C4-2B (cell line): ENCODE measurements at regions not wholly inside any gene's neighbourhood (a gene's known extent, or its start where the extent isn't known, plus 50 kb on each side); places are given as distances from the start of the nearest gene placed in this dataset.

ENCODE experiments used
- ZFX ChIP-seq: fragments of 450-650 bp; IDR thresholded peaks from 2 replicates; pipeline ENCODE4 v1.6.1; 2017
- TF ChIP-seq, protein P1 (sequence below): fragments of 450-650 bp; conservative IDR thresholded peaks from 2 replicates; pipeline ENCODE4 v1.5.1; 2017; ENCODE audit warnings: mild to moderate bottlenecking

DNA sequence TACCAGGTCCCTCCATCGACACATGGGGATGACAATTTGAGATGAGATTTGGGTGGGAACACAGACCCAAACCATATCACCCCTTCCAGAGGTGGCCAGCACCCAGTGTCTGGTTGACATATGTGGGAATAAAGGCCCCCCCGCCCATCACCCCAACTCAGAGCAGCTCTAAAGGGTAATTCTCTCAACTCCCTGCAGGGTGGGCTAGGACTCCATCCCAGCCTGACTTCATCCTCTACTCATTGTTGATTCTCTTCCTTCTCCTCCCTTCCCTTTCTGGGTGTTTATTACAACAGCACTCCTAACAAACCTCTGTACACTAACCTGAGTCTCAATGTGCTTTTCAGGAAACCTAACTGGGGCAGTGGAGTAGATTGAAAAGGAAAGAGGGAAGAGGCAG is 339.9 kb downstream of the ACTL7B start:
- TF ChIP-seq, protein P1, sequence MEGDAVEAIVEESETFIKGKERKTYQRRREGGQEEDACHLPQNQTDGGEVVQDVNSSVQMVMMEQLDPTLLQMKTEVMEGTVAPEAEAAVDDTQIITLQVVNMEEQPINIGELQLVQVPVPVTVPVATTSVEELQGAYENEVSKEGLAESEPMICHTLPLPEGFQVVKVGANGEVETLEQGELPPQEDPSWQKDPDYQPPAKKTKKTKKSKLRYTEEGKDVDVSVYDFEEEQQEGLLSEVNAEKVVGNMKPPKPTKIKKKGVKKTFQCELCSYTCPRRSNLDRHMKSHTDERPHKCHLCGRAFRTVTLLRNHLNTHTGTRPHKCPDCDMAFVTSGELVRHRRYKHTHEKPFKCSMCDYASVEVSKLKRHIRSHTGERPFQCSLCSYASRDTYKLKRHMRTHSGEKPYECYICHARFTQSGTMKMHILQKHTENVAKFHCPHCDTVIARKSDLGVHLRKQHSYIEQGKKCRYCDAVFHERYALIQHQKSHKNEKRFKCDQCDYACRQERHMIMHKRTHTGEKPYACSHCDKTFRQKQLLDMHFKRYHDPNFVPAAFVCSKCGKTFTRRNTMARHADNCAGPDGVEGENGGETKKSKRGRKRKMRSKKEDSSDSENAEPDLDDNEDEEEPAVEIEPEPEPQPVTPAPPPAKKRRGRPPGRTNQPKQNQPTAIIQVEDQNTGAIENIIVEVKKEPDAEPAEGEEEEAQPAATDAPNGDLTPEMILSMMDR, result no peak
- no peak for TF ChIP-seq ZFX
